ENCODE measurements at regions not wholly inside any gene's neighbourhood (a gene's known extent, or its start where the extent isn't known, plus 50 kb on each side); places are given as distances from the start of the nearest gene placed in this dataset.

DNA sequence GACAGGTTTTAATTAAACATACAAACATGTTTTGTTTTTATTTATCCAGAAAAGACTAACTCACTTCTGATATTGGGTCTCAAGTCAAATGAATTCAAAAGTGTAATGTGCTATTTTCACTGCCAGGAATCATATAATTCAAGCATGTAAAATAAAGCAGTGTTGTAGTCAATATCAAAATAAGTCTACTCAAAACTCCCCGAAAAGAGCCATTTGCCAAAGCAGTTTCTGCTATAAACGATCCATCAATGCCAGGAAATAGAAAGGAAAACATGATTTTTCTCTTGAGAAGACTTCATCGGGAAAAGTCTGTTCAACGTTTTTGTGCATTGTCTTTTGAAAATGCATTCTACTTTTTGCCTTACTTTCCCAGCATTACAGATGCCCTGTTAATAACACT lies 633.3 kb downstream of the FAT4 start:
- DNase-seq (ENCODE audit: low spot score), result no peak

GRCh38 chr4:125951261-125951887 lies 636.6 kb downstream of the FAT4 start:
- no peak for DNase-seq (ENCODE audit: low spot score)

DNA sequence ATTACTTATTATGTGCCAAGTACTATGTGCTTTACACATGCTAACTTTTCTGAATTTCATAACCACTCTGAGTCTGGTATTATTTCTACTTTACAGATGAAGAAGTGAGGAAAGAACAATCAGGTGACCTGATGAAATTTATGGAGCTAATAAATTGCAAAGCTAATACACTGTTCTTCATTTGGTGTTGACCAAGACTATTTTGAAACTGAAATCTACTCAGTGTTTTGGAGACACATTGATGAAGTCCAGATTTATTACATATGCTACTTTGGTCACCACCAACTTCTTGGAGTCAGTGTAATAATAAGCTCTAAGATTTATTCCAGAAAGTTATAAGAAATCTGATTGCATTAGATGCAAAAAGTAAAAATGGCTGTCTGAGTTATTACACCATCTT lies 637.9 kb downstream of the FAT4 start:
- no peak for DNase-seq (ENCODE audit: low spot score)

DNA sequence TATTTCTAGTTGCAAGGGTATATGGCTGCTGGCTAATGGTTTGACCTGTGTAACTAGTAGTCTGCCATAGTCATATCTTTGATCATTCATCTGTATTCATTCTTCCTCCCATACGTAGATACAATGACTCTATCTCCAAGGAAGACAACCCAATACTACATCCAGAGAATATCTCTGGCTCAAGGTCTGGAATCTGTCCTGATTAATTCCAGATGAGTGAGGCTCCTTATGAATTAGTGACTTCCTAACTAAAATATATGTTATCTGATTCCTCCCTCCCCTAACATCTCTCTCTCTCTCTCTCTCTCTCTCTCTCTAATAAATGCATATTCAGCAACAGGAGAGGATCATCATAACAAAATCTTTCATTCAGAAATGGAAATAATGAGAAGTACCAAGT lies 641.5 kb downstream of the FAT4 start:
- DNase-seq (ENCODE audit: low spot score), result no peak

DNA sequence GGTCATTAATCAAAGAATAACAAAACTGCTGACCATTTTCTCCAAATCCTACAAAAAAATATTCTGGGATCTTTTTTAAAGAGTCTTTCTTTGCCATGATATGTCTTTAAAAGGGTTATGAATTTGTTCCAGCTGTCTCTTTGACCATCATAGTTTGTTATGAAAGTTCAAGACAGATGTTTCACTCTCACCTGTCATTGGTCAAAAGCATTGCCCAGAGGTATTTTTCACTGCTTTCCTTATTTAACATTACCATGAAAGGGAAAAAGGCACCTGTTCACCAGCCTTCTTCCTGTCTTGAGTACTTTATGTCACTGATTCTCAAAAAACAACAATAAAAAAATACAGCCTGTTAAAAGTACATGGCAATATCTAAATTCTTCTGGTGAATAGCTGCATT lies 643.8 kb downstream of the FAT4 start:
- DNase-seq (ENCODE audit: low spot score), result no peak

DNA sequence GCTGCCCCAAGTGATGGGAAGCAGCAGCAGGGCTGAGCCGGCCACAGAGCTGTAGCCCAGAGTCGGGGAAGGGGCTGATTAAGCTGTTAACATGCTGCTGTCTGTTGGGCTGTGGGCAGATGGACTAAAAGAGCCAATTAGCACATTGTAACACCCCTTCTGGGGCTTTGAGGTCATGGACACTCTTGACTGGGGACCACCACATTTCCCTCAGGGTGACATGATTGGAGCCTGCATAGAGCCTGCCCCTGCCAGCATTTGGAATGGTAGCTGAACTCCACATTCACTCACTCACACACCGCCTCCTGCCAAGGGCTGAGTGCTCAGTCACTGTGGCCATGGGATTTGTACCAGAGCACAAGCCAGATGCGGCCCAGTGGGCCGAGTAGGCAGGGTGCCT lies 646.9 kb downstream of the FAT4 start:
- no peak for DNase-seq (ENCODE audit: low spot score)

DNA sequence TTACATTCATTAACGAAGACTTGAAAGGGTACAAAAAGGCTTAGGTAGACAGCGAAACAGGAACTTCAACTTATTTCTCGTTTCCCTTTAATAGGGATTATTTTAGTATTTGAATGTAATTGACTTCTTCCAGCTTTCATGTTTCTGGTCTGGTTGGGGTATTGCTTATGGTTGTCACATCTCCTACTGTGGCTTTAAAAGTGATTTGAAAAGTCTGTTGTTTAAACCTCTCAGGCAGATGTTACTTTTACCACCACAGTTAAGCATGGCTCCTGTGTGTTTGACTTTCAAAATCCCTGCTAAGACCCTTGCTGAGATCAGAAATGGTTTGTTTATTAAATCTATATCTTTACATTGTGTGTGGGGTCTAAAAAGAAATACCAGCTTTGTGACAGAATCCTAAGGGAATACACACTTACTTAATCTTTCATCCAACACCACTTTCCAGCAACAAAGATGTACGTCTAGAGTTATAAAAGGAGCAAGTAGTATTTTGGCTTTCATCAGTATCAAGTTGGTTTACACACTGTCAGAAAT lies 661.2 kb downstream of the FAT4 start:
- no peak for DNase-seq (ENCODE audit: low spot score)

GRCh38 chr4:125979950-125980349 lies 665.2 kb downstream of the FAT4 start:
- no peak for DNase-seq (ENCODE audit: low spot score)

DNA sequence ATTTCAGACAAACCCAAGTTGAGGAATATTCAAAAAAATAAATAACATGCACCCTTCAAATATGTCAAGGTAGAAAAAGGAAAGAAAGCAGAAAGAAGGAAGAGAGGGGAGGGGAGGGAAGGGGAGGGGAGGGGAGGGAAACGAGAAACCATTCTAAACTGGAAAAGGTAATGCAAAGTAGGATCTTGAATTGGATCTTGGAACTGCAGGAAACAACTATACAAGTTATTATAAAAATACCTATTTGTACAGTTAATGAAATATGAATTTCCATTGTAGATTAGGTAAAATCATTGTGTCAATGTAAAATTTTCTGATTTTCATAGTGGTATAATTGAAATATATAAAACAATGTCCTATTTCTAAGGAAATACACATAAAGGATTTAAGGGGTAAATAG lies 668.4 kb downstream of the FAT4 start:
- DNase-seq (ENCODE audit: low spot score), result no peak

GRCh38 chr4:125985856-125986255 lies 671.1 kb downstream of the FAT4 start:
- no peak for DNase-seq (ENCODE audit: low spot score)

GRCh38 chr4:125986307-125986706 lies 671.6 kb downstream of the FAT4 start:
- no peak for DNase-seq (ENCODE audit: low spot score)

GRCh38 chr4:125988464-125988863 lies 673.7 kb downstream of the FAT4 start:
- DNase-seq (ENCODE audit: low spot score), result no peak

GRCh38 chr4:125991398-125991797 lies 676.6 kb downstream of the FAT4 start:
- DNase-seq (ENCODE audit: low spot score), result no peak

DNA sequence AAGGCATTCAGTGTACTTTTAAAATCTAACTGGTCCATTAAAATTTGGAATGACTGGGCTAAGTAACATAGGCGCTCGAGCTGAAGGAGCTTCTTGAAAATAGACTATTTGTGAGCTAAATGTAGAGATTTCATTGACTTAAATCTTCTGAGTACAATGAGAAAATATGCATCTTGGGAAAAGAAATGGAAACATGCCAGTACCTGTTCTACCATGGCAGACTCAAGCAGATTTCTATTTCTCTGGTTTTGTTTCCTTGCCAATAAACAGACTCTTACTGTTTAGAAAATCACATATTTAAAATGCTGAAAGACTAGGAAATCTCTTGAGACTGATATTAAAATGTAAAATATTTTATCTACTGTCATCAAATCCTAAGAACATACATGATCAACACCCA lies 678.1 kb downstream of the FAT4 start:
- no peak for DNase-seq (ENCODE audit: low spot score)

GRCh38 chr4:125994024-125994423 lies 679.3 kb downstream of the FAT4 start:
- DNase-seq (ENCODE audit: low spot score), result no peak

DNA sequence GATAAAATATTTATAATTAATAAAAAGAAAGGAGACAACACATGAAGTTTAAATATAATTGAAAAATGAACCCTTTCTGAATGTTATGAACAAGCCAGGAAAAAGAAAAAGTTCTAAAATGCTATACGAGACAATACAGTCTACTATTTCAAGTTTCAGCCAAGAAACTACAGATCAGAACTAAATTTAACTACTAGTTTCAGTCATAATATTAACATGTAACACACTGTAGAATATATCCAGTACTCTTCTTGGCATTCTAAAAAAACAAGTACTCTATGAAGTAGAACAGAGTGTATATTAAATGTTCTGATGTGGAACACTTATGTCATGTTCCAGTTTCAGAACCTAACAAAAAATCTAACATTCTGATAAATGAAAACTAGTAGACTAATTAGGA lies 679.7 kb downstream of the FAT4 start:
- DNase-seq (ENCODE audit: low spot score), result no peak

DNA sequence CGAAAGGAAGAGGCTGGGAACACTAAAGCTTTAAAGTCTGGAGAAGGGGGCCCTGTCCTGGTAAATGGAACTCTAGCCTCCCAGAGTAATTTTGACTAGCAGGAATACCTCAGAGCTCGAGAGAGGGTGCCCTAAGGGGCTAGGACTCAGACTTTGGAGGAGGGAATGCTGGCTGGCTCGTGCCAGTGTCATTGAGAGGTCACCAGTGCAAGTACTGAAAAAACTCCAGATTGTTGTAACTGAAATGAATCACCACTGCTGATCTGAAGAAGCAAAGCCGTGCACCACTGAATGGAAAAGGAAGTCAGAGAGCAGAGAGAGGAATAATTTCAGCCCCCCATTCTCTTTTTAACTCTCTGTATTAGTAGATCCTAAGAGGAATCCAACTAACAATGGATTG lies 690.2 kb downstream of the FAT4 start:
- no peak for DNase-seq (ENCODE audit: low spot score)

- no peak for DNase-seq (ENCODE audit: low spot score)
Measured at GRCh38 chr4:126007142-126007541, 692.4 kb downstream of the FAT4 start.

DNA sequence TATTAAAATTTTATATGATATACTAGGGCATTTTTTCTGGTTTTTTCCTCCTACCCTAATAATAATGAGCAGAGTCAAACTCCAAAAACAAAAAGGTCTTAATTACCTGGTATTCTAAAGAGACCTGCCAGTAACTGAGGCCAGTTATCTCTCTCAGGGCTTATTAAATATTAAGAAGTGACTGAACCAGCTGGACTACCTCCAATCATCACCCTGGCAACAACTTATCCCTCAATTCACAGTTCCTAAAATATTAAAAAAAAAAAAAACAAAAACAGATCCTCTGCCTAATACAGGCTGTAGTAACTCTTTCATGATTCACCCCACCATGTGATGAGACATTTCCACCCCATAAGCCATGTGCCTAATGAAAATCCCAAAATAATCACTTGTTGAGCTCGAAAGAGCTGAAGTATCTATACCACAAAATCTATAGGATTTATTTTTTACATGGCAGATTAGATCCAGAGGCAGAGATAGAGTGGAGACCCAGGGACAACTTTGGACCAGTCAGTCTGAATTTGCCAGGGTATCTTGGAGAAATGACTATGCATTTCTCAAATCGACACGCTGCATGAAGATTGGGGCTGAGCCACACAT lies 698.0 kb downstream of the FAT4 start:
- no peak for DNase-seq (ENCODE audit: low spot score)

GRCh38 chr4:126018274-126018673 lies 703.5 kb downstream of the FAT4 start:
- no peak for DNase-seq (ENCODE audit: low spot score)

- DNase-seq (ENCODE audit: low spot score), result no peak
Measured at GRCh38 chr4:126023896-126024295, 709.1 kb downstream of the FAT4 start.

DNA sequence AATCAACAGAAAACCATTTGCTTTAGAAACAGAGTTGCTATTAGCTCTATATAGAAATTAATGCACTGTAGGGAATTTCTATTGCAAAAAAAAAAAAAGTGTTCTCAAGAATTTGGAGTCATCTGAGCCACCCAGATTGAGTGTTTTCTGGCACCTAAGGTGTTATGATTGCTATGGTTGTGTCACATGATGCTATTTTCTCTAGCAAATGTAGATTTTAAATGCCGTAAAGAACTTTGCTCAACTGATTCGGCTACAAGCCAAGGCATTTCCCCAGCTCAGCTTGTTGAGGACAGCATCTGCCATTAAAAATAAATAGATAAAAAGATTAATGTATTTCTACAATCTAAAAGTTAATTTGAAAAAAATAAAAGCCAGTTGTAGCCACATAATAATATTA lies 712.8 kb downstream of the FAT4 start:
- no peak for DNase-seq (ENCODE audit: low spot score)

GRCh38 chr4:126028876-126029275 lies 714.1 kb downstream of the FAT4 start:
- no peak for DNase-seq (ENCODE audit: low spot score)

DNA sequence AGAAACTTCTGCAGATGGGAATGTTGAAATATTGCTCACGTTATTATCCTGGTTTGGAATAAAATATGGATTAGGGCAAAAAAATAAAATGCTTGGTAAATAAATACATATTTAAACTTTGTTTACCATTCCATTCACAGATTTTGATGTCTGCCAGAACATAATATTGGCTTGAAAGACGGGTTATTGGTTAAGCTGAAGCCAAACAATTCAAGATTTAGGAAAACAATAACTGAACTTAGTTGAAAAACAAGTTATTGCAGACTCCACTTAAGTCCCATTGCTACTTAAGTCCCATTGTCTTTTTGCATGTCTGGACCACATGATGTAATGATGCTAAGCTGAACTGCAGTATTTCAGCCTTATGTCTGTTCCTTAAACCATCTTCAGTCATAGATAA lies 722.5 kb downstream of the FAT4 start:
- no peak for DNase-seq (ENCODE audit: low spot score)

All from cerebellar cortex (tissue), 1 donor.